ENCODE measurements at regions not wholly inside any gene's neighbourhood (a gene's known extent, or its start where the extent isn't known, plus 50 kb on each side); places are given as distances from the start of the nearest gene placed in this dataset.

DNA sequence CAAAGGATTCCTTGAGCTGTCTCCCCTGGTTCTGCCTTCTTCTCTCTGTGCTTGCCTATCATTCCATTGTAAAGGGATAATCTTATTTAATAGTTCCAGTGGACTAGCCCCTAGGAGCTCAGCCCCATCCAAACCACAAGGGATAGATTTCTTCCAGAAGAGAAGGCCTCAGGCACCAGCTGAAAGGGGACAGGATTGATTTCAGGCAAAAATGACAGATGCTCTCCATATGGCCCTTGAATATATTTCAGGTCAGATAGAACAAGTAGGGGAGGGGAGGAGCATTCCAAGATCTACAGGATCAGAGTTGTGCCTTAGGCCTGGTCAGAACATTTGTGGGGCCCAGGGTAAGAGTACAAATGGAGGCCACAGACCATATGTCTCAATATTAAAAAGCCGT is 85.3 kb downstream of the RPLP1 start:
- H2BK15ac ChIP-seq (ENCODE audit: low read depth, low read length), result no peak overlapping the region
- POLR2A ChIA-PET (ENCODE audit: unreplicated experiment), result no interaction called here
- BruUV-seq (replicated peaks), result no TSS peak
- DNase-seq (no peak), ATAC-seq (ENCODE audit: low read depth) (no peak)
- no peak overlapping the region for H4K5ac ChIP-seq (ENCODE audit: low read depth, low read length)
- CTCF ChIA-PET, result no interaction called here
- no peak overlapping the region for H2AFZ ChIP-seq (replicated peaks; ENCODE audit: low read length, poor library complexity)
- H3K23ac ChIP-seq (ENCODE audit: low read depth, low read length), result no peak overlapping the region
- no peak overlapping the region for H3K56ac ChIP-seq (ENCODE audit: extremely low read depth, insufficient read depth, low read length)
- no peak for TF ChIP-seq MXI1 (IDR thresholded peaks at IDR 0.05; ENCODE audit: borderline replicate concordance, low read depth, low read length)
- TF ChIP-seq CEBPB (IDR thresholded peaks at IDR 0.05; ENCODE audit: low read depth, low read length), result no peak
- TF ChIP-seq RCOR1 (IDR thresholded peaks at IDR 0.05; ENCODE audit: insufficient replicate concordance, low read length), result no peak
- TF ChIP-seq, protein P1, sequence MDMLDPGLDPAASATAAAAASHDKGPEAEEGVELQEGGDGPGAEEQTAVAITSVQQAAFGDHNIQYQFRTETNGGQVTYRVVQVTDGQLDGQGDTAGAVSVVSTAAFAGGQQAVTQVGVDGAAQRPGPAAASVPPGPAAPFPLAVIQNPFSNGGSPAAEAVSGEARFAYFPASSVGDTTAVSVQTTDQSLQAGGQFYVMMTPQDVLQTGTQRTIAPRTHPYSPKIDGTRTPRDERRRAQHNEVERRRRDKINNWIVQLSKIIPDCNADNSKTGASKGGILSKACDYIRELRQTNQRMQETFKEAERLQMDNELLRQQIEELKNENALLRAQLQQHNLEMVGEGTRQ (IDR thresholded peaks at IDR 0.05; ENCODE audit: low read depth, low read length), result no peak
- no peak for TF ChIP-seq RAD21 (IDR thresholded peaks at IDR 0.05; ENCODE audit: low read length)
- no peak for TF ChIP-seq MAFK (IDR thresholded peaks at IDR 0.05; ENCODE audit: low read depth, low read length)
- no peak for TF ChIP-seq RFX5 (IDR thresholded peaks at IDR 0.05; ENCODE audit: low read depth, low read length)
- no peak for TF ChIP-seq POLR2A (IDR thresholded peaks at IDR 0.05; ENCODE audit: low read depth, low read length)
- TF ChIP-seq BHLHE40 (IDR thresholded peaks at IDR 0.05; ENCODE audit: low read depth, low read length), result no peak
- TF ChIP-seq MAZ (IDR thresholded peaks at IDR 0.05; ENCODE audit: borderline replicate concordance, low read depth, low read length), result no peak
- no peak for TF ChIP-seq SMC3 (IDR thresholded peaks at IDR 0.05; ENCODE audit: low read depth, low read length)
- TF ChIP-seq, protein P2, sequence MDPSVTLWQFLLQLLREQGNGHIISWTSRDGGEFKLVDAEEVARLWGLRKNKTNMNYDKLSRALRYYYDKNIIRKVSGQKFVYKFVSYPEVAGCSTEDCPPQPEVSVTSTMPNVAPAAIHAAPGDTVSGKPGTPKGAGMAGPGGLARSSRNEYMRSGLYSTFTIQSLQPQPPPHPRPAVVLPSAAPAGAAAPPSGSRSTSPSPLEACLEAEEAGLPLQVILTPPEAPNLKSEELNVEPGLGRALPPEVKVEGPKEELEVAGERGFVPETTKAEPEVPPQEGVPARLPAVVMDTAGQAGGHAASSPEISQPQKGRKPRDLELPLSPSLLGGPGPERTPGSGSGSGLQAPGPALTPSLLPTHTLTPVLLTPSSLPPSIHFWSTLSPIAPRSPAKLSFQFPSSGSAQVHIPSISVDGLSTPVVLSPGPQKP (IDR thresholded peaks at IDR 0.05; ENCODE audit: borderline replicate concordance, low read depth, low read length), result no peak
- TF ChIP-seq CHD1 (IDR thresholded peaks at IDR 0.05; ENCODE audit: low read depth, low read length), result no peak
- no peak for TF ChIP-seq NFE2L2 (IDR thresholded peaks at IDR 0.05; ENCODE audit: low read depth, low read length)
- no peak for TF ChIP-seq FOS (IDR thresholded peaks at IDR 0.05; ENCODE audit: low read depth, low read length)
- H3K9me3 ChIP-seq (ENCODE audit: control insufficient read depth, insufficient read depth, low read length), result no peaks in the 10 kb centered on the region
- no peaks in the 10 kb centered on the region for H3K9me1 ChIP-seq (ENCODE audit: insufficient read depth, low read length)
- H3K4me3 ChIP-seq (ENCODE audit: insufficient read depth, low read depth, low read length), result no peak overlapping the region
- no peak overlapping the region for H3K14ac ChIP-seq (replicated peaks; ENCODE audit: low read depth, low read length)
- H2AK9ac ChIP-seq (replicated peaks; ENCODE audit: low read depth, low read length, poor library complexity), result no peak overlapping the region
- H3K27ac ChIP-seq (ENCODE audit: insufficient read depth, low read length), result no peak overlapping the region
- no peaks in the 10 kb centered on the region for H3K79me1 ChIP-seq (ENCODE audit: low read depth in 1 of 2, low read length in 2 of 2)
- no peak overlapping the region for H2BK120ac ChIP-seq (ENCODE audit: low read depth, low read length)
- no CpG with 5 or more reads among the region's 1 CpG for WGBS, 2 experiments (ENCODE audit: extremely low coverage in 2 of 2, insufficient read length in 1 of 2)
- no peak overlapping the region for H3K18ac ChIP-seq (ENCODE audit: low read depth, low read length)
- intact Hi-C loops (cut with micrococcal nuclease) (no loop called here), in situ Hi-C loops (cut with MboI; ENCODE audit: low sequenced_read_pairs) (no loop called here), dilution Hi-C loops (cut with HindIII; ENCODE audit: low sequenced_read_pairs, unreplicated experiment) (no loop called here)
- H3K36me3 ChIP-seq (ENCODE audit: control insufficient read depth, insufficient read depth, low read length), result no peaks in the 10 kb centered on the region
- H3K4me1 ChIP-seq (ENCODE audit: control insufficient read depth, insufficient read depth, low read length), result no peaks in the 10 kb centered on the region
- H3K9ac ChIP-seq (ENCODE audit: low read depth, low read length), result no peak overlapping the region
- H4K20me1 ChIP-seq (ENCODE audit: insufficient read depth, low read length), result no peaks in the 10 kb centered on the region
- no peak overlapping the region for H3K4ac ChIP-seq (ENCODE audit: low read depth, low read length)
- no peak overlapping the region for H4K91ac ChIP-seq (ENCODE audit: insufficient read depth, low read depth, low read length)
- no peak overlapping the region for H2BK20ac ChIP-seq (ENCODE audit: low read depth, low read length)
- H3K4me2 ChIP-seq (ENCODE audit: low read depth, low read length), result no peak overlapping the region
- no peak overlapping the region for H2AK5ac ChIP-seq (ENCODE audit: low read depth, low read length)
- H3K27me3 ChIP-seq (ENCODE audit: control insufficient read depth, insufficient read depth, low read length), result peaks cover 49% of the 10 kb centered on the region
- no peak overlapping the region for H4K8ac ChIP-seq (ENCODE audit: low read depth in 2 of 2, low read length in 2 of 2)
- no peak overlapping the region for H2BK5ac ChIP-seq (ENCODE audit: low read depth, low read length, poor library complexity, severe bottlenecking)
